ENCODE measurements at regions not wholly inside any gene's neighbourhood (a gene's known extent, or its start where the extent isn't known, plus 50 kb on each side); places are given as distances from the start of the nearest gene placed in this dataset.

DNA sequence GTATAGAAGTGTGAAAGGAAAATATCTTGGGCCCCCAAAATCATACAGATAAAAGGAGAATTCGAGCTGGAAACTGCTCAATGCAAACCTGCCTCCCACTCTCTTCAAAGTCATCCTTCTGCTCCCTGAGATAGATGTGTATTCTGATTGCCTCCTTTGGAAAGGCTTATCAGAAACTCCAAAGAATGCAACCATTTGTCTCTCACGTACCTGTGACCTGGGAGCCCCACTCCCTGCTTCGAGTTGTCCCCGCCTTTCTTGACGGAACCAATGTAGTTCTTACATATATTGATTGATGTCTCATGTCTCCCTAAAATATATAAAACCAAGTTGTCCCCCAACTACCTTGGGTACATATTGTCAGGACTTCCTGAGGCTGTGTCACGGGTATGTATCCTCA lies 163.8 kb downstream of the DIRAS2 start:
- peak; percentile 10 for DNase-seq (ENCODE audit: low spot score)
- H4K20me1 ChIP-seq (replicated peaks; ENCODE audit: insufficient read depth): no peaks in the 10 kb centered on the region
- Mint-ChIP-seq H3K9me3 (no peaks in the 10 kb centered on the region), H3K27ac (0 out of 2 replicates have a peak overlapping the region, but pooled peaks have one; percentile 27), H3K27me3 (ENCODE audit: insufficient read depth, low read depth, poor library complexity) (peaks cover 1% of the 10 kb centered on the region), H3K36me3 (ENCODE audit: low read depth) (no peaks in the 10 kb centered on the region), H3K4me1 (peaks cover 6% of the 10 kb centered on the region), H3K4me3 (no peak overlapping the region)
- H3K27me3 ChIP-seq (ENCODE audit: insufficient read depth): no peaks in the 10 kb centered on the region
- ATAC-seq: no peak
- no peak for TF ChIP-seq ZNF114 (CRISPR knock-in tag; IDR thresholded peaks at IDR 0.05)
- TF ChIP-seq POLR2AphosphoS5 (IDR thresholded peaks at IDR 0.05; ENCODE audit: low read depth): no peak
- TF ChIP-seq, protein P1, sequence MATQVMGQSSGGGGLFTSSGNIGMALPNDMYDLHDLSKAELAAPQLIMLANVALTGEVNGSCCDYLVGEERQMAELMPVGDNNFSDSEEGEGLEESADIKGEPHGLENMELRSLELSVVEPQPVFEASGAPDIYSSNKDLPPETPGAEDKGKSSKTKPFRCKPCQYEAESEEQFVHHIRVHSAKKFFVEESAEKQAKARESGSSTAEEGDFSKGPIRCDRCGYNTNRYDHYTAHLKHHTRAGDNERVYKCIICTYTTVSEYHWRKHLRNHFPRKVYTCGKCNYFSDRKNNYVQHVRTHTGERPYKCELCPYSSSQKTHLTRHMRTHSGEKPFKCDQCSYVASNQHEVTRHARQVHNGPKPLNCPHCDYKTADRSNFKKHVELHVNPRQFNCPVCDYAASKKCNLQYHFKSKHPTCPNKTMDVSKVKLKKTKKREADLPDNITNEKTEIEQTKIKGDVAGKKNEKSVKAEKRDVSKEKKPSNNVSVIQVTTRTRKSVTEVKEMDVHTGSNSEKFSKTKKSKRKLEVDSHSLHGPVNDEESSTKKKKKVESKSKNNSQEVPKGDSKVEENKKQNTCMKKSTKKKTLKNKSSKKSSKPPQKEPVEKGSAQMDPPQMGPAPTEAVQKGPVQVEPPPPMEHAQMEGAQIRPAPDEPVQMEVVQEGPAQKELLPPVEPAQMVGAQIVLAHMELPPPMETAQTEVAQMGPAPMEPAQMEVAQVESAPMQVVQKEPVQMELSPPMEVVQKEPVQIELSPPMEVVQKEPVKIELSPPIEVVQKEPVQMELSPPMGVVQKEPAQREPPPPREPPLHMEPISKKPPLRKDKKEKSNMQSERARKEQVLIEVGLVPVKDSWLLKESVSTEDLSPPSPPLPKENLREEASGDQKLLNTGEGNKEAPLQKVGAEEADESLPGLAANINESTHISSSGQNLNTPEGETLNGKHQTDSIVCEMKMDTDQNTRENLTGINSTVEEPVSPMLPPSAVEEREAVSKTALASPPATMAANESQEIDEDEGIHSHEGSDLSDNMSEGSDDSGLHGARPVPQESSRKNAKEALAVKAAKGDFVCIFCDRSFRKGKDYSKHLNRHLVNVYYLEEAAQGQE (IDR thresholded peaks at IDR 0.05; ENCODE audit: unreplicated experiment): no peak
- TF ChIP-seq EZH2phosphoT487 (IDR thresholded peaks at IDR 0.05; ENCODE audit: unreplicated experiment): no peak
- no peak for TF ChIP-seq JUNB (IDR thresholded peaks at IDR 0.05; ENCODE audit: unreplicated experiment)
- no peak for TF ChIP-seq EZH2 (IDR thresholded peaks at IDR 0.05; ENCODE audit: low read depth, unreplicated experiment)
- TF ChIP-seq, protein P2, sequence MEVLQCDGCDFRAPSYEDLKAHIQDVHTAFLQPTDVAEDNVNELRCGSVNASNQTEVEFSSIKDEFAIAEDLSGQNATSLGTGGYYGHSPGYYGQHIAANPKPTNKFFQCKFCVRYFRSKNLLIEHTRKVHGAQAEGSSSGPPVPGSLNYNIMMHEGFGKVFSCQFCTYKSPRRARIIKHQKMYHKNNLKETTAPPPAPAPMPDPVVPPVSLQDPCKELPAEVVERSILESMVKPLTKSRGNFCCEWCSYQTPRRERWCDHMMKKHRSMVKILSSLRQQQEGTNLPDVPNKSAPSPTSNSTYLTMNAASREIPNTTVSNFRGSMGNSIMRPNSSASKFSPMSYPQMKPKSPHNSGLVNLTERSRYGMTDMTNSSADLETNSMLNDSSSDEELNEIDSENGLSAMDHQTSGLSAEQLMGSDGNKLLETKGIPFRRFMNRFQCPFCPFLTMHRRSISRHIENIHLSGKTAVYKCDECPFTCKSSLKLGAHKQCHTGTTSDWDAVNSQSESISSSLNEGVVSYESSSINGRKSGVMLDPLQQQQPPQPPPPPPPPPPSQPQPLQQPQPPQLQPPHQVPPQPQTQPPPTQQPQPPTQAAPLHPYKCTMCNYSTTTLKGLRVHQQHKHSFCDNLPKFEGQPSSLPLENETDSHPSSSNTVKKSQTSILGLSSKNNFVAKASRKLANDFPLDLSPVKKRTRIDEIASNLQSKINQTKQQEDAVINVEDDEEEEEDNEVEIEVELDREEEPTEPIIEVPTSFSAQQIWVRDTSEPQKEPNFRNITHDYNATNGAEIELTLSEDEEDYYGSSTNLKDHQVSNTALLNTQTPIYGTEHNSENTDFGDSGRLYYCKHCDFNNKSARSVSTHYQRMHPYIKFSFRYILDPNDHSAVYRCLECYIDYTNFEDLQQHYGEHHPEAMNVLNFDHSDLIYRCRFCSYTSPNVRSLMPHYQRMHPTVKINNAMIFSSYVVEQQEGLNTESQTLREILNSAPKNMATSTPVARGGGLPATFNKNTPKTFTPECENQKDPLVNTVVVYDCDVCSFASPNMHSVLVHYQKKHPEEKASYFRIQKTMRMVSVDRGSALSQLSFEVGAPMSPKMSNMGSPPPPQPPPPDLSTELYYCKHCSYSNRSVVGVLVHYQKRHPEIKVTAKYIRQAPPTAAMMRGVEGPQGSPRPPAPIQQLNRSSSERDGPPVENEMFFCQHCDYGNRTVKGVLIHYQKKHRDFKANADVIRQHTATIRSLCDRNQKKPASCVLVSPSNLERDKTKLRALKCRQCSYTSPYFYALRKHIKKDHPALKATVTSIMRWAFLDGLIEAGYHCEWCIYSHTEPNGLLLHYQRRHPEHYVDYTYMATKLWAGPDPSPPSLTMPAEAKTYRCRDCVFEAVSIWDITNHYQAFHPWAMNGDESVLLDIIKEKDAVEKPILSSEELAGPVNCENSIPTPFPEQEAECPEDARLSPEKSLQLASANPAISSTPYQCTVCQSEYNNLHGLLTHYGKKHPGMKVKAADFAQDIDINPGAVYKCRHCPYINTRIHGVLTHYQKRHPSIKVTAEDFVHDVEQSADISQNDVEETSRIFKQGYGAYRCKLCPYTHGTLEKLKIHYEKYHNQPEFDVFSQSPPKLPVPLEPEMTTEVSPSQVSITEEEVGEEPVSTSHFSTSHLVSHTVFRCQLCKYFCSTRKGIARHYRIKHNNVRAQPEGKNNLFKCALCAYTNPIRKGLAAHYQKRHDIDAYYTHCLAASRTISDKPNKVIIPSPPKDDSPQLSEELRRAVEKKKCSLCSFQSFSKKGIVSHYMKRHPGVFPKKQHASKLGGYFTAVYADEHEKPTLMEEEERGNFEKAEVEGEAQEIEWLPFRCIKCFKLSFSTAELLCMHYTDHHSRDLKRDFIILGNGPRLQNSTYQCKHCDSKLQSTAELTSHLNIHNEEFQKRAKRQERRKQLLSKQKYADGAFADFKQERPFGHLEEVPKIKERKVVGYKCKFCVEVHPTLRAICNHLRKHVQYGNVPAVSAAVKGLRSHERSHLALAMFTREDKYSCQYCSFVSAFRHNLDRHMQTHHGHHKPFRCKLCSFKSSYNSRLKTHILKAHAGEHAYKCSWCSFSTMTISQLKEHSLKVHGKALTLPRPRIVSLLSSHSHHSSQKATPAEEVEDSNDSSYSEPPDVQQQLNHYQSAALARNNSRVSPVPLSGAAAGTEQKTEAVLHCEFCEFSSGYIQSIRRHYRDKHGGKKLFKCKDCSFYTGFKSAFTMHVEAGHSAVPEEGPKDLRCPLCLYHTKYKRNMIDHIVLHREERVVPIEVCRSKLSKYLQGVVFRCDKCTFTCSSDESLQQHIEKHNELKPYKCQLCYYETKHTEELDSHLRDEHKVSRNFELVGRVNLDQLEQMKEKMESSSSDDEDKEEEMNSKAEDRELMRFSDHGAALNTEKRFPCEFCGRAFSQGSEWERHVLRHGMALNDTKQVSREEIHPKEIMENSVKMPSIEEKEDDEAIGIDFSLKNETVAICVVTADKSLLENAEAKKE (CRISPR knock-in tag; IDR thresholded peaks at IDR 0.05): no peak
- no peak for TF ChIP-seq CREB1 (CRISPR knock-in tag; IDR thresholded peaks at IDR 0.05; ENCODE audit: low read depth)
- no peak for TF ChIP-seq NANOG (IDR thresholded peaks at IDR 0.05; ENCODE audit: borderline replicate concordance)
- TF ChIP-seq, protein P3, sequence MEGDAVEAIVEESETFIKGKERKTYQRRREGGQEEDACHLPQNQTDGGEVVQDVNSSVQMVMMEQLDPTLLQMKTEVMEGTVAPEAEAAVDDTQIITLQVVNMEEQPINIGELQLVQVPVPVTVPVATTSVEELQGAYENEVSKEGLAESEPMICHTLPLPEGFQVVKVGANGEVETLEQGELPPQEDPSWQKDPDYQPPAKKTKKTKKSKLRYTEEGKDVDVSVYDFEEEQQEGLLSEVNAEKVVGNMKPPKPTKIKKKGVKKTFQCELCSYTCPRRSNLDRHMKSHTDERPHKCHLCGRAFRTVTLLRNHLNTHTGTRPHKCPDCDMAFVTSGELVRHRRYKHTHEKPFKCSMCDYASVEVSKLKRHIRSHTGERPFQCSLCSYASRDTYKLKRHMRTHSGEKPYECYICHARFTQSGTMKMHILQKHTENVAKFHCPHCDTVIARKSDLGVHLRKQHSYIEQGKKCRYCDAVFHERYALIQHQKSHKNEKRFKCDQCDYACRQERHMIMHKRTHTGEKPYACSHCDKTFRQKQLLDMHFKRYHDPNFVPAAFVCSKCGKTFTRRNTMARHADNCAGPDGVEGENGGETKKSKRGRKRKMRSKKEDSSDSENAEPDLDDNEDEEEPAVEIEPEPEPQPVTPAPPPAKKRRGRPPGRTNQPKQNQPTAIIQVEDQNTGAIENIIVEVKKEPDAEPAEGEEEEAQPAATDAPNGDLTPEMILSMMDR (conservative IDR thresholded peaks at IDR 0.05; ENCODE audit: low read depth in 2 of 2): no peak
- TF ChIP-seq STAT1 (IDR thresholded peaks at IDR 0.05; ENCODE audit: unreplicated experiment): no peak
- TF ChIP-seq, protein P4, sequence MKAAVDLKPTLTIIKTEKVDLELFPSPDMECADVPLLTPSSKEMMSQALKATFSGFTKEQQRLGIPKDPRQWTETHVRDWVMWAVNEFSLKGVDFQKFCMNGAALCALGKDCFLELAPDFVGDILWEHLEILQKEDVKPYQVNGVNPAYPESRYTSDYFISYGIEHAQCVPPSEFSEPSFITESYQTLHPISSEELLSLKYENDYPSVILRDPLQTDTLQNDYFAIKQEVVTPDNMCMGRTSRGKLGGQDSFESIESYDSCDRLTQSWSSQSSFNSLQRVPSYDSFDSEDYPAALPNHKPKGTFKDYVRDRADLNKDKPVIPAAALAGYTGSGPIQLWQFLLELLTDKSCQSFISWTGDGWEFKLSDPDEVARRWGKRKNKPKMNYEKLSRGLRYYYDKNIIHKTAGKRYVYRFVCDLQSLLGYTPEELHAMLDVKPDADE (IDR thresholded peaks at IDR 0.05): no peak
- TF ChIP-seq ZNF331 (CRISPR knock-in tag; IDR thresholded peaks at IDR 0.05; ENCODE audit: low read depth): no peak
- H3K79me2 ChIP-seq (replicated peaks; ENCODE audit: insufficient read depth): no peaks in the 10 kb centered on the region
- H3F3A ChIP-seq (replicated peaks; ENCODE audit: low read depth): no peaks in the 10 kb centered on the region
- no peaks in the 10 kb centered on the region for H3K36me3 ChIP-seq (ENCODE audit: insufficient read depth)
- no peak overlapping the region for H3K4me3 ChIP-seq
- H2AFZ ChIP-seq: peak overlapping the region; percentile 74; the same call in 1 of the 2 replicates
- H3K27ac ChIP-seq (ENCODE audit: low read depth): no peak overlapping the region
- H3K4me2 ChIP-seq: no peak overlapping the region
- H3K4me1 ChIP-seq (ENCODE audit: insufficient read depth): 0 out of 2 replicates have a peak, but pooled peaks cover 6% of the 10 kb centered on the region
- H3K9me2 ChIP-seq (ENCODE audit: insufficient read depth): no peaks in the 10 kb centered on the region; the same call in 1 of the 2 replicates

All from GM23338 (cell line).